ENCODE measurements at regions not wholly inside any gene's neighbourhood (a gene's known extent, or its start where the extent isn't known, plus 50 kb on each side); places are given as distances from the start of the nearest gene placed in this dataset.

GRCh38 chr16:85173981-85174751, 61.9 kb upstream of the CIBAR2 start:
- DNase-seq (ENCODE audit: low spot score): no peak

- no peak for DNase-seq (ENCODE audit: low spot score)
Measured at GRCh38 chr16:85174871-85175723, 62.8 kb upstream of the CIBAR2 start.

DNA sequence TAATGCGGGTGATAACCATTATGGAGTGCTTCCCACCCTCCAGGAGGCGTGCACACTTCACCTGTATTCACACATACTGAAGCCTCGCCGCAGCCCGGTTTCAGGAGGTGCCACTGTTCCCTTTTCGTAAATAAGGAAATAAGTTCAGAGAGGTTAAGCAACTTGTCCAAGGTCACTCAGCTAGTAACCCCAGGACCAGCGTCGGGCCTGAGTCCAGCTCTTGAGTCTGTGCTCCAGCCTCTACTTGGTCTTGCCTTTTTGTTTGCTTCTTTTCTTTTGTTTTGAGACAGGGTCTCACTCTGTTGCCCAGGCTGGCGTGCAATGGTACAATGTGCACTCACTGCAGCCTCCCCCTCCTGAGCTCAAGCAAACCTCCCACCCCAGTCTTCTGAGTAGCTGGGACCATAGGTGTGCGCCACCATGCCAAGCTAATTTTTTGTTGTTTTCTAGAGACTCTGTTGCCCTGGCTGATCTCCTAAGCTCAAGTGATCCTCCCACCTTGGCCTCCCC, 63.5 kb upstream of the CIBAR2 start:
- DNase-seq (ENCODE audit: low spot score): no peak

GRCh38 chr16:85176541-85177447, 64.5 kb upstream of the CIBAR2 start:
- DNase-seq (ENCODE audit: low spot score): no peak

DNA sequence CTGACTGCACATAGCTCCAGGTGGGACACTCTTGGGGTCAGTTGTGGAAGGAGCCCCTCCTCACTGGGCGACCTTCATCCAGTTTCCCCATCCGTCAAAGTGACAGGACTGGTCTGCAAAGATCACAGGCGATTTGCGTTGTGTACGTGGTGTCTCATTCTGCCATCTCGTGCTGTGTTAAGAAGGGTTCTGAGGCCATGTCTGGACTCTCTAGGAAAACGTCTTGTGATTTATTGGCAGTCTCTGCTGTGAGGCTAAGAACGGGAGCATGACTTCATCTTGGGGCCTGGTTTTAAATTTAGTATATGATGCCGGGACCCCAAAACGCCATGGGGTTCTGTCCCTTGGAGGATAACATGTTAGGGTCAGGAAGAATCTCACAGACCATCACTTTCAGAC, 65.2 kb upstream of the CIBAR2 start:
- no peak for DNase-seq (ENCODE audit: low spot score)

- DNase-seq (ENCODE audit: low spot score): no peak
Measured at GRCh38 chr16:85178006-85178591, 65.8 kb upstream of the CIBAR2 start.

DNA sequence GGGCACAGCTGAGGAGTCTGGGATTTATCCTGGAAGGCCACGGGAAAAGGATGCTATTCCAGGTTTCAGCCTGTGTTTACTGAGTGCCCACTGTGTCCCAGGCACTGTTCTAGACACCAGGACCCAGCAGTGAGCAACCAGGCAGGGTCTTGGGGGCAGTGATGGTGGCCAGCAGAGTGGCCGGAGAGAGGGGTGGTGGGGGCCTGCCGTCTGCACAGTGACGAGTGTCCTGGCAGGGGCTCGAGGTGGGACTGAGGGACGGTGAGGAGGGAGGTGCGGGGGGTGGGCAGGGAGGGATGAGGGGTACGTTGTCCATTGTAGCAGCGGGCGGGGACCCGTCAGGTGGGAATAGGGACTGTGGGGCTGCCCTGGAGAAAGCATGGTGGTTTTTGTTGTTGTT, 66.3 kb upstream of the CIBAR2 start:
- no peak for DNase-seq (ENCODE audit: low spot score)

DNA sequence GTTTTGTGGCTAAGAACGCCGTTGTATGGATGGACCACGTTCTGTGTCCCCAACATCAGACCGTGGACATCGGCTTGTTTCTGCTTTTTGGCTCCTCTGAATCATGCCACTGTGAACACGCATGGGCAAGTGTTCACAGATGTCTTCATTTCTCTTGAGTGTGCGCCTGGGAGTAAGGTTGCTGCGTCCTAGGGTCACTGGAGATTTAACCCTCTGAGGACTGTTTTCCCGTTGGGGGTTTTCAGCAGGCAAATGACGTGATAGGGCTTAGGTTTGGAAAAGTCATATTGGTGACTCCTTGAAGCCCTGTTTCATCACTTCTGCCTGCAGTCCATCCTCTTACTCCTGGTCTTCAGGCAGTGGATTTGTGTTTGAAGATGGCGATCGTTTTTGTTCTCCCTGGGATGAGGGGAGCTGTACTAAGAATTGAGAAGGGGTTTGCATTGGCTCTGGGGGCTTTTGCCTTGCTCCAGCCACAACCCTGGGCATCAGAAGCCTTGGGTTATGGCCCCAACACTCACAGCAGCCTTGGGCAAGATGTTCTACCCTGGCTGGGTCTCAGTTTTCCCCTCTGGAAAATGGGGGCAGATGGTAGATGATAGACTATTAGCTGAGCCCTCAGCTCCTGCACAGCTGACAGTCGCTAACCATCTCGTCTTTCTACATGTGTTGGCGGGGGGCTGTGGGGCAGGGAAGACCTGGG, 67.2 kb upstream of the CIBAR2 start:
- DNase-seq (ENCODE audit: low spot score): no peak

DNA sequence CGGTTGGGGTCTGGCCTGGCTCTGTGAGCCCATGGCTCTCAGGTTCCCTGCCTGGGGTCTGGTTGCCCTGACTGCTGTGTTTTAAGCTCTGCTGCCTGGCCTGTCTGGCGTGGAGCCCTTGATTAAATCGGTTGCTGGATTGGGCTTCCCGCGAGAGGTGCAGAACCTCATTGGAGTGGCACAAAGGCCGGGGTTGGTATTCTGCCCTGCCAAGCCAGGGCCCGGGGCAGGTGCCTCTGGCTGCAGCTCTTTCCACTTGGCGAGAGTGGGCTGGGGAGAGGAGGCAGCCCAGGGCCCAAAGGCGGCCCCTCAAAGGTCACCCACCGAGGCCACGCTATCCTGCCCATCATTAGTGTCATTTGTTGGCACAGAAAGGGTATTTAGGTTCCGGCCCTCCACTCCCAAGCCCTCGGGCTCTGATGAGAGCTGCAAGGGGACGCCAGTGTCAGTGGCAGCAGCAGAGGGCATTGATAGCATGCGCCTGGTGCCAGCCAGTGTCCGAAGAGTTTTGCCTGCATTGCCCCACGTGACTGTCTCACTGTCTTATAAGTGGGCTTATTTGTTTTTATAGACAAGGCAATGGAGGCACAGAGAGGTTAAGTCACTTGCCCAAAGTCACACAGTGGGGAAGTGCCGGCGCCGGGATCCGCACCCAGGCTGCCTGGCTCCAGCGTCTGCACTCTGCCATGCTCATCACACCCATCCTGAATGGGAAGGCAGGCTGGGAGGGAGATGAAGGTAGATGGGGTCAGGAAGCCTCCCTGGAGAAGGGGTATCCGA, 68.0 kb upstream of the CIBAR2 start:
- no peak for DNase-seq (ENCODE audit: low spot score)

DNA sequence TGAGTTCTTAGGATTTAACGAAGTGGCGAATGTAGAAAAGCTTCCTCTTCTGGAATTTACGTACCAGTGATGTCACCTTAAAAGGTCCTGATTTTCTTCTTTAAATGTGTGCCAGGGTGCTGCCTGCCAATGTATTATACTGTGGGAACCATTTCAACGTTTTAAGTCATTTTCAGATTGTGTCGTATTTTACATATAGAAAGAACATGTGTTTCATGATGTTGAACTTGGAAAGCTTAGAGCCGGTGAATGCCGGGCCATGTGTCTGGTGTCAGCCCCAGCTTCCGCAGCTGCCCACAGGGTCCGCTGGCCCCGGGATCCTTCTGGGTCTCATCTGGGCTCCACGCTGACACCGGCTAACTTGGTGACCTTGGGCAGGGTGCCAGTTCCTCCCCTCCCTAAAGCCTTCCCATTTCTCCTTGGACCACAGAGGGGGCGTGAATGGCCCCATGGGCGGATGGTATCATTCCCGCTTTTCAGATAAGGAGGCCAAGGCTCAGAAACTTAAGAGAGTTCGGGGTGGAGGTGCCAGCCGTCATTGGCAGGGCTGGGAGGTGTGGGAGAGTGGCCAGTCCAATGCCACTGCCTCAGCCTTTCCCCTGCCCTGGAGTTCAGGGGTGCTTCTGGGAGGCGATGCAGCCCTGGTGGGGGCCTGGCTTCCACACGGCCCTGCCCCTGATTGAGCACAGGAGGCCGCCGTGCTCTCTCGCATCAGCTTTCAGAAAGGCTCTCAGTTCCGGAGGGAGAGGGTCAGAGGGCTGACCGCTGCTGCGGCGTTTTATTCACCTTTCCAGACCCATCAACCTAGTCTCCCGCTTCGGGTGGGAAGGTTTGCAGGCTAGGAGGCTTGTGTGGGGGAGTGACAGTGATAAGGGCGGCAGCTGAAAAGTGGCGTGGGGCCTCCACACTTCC, 68.8 kb upstream of the CIBAR2 start:
- no peak for DNase-seq (ENCODE audit: low spot score)

- DNase-seq (ENCODE audit: low spot score): no peak
Measured at GRCh38 chr16:85181739-85182129, 69.5 kb upstream of the CIBAR2 start.

- no peak for DNase-seq (ENCODE audit: low spot score)
Measured at GRCh38 chr16:85182286-85182685, 70.0 kb upstream of the CIBAR2 start.

GRCh38 chr16:85182774-85183173, 70.5 kb upstream of the CIBAR2 start:
- no peak for DNase-seq (ENCODE audit: low spot score)

DNA sequence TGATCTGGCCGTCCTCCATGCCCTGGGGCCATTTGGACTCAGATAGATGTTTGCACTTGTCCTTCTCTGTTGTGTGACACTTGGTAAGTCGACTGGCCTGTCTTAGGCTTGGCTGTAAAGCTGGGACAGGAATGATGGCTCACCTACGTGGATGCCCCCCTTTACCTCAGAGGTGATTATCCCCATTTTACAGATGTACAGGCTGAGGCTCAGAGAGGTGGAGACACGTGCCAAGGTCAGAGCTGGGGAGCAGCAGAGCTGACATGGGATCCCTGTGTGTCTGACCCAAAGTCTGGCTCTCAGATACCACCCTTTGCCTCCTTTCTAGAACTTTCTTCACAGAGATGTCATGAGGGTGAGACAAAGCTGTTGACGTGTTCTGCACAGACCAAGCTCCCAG, 71.3 kb upstream of the CIBAR2 start:
- DNase-seq (ENCODE audit: low spot score): no peak

GRCh38 chr16:85184404-85184803, 72.1 kb upstream of the CIBAR2 start:
- no peak for DNase-seq (ENCODE audit: low spot score)

DNA sequence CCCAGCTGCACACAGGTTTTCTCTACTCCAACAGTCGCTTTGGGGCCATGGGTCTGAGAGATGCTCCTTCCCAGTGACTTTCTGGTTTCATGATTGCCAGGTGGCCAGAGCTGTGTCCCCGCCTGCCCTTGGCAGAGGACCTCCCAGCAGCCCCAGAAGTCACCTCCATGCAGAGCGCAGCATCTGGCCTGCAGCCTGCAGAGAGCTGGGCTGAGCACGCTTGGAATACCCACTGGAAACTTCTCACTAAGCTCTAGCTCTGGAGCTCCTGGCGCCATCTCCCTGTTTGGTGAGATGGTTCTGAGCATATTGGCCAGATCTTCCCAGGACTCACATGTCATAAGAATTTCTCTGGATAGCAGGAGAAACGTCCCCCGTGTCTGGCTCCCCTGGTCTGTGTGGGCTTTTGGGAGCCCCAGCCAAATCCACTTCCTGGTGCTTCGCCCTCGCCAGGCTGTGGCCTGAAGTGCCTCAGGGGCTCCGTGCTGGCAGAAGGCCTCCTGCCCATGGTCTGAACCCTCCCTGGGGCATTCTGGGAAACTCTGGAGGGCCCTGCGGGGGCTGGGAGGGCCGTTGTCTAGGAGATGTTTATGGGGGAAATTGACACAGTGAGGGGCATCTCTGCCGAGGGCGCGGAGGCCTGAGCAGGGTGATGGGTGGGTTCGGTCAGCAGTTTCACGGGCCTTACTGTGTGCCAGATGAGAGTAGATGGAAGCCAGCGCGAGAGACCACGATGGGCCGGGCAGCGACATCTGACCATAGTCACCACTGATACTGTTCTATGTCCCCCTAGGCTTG, 73.2 kb upstream of the CIBAR2 start:
- DNase-seq (ENCODE audit: low spot score): no peak

DNA sequence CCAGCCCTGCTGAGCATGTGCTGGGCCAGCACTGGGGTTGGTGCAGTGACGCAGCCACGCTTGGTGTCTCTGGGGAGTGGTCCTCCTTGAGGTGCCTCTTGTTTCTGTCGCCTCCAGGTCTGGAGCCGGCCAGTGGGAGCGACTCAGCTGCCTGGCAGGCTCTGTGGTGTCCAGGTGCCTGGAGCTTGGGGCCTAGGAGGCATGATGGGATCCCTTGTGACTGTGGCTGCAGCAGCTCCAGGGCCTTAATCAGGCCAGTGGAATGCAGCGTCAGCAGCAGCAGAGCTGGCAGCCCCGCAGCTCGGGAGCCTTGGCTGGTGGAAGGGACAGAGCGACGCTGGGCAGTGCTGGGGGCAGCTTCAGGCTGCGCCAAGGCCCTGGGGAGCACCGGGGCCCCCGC, 74.7 kb upstream of the CIBAR2 start:
- no peak for DNase-seq (ENCODE audit: low spot score)

DNA sequence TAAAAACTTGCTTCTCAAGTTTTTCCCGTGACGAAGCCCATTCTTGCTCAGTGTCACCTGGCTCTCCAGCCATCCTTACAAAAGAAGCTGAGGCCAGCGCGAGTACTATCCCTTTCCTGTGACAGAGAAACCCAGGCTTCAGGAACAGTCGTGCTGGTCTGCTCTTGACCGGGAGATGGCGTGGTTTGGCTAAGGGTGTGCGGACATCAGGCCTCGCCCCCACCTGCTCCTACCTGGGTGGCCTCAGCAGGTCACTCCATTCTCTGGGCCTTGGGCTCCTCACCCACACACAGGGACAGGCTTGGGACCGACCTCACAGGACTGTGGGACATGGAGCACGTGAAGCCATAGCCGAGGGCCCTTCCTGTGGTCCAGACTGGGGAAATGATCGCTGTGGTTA, 75.2 kb upstream of the CIBAR2 start:
- no peak for DNase-seq (ENCODE audit: low spot score)

All from hematopoietic multipotent progenitor cell treated with erythropoietin and hydrocortisone succinate and interleukin-3 and kit ligand, for 17 days (in vitro differentiated cells).